OCI-LY7 (cell line): ENCODE measurements at regions not wholly inside any gene's neighbourhood (a gene's known extent, or its start where the extent isn't known, plus 50 kb on each side); places are given as distances from the start of the nearest gene placed in this dataset.

Experiments
- EZH2phosphoT487 ChIP-seq: fragments of 200-600 bp; sonication (generic); IDR thresholded peaks from 2 replicates; pipeline ENCODE4 v1.6.1; 2018; ENCODE audit warnings: low read depth, borderline replicate concordance, mild to moderate bottlenecking, mixed run types, antibody characterized with exemption, low read length, moderate library complexity, mixed read lengths
- TF ChIP-seq, protein P1 (sequence below): fragments of 200-600 bp; sonication (generic); conservative IDR thresholded peaks from 2 replicates; pipeline ENCODE4 v1.5.1; 2014; ENCODE audit warnings: mild to moderate bottlenecking, antibody characterized with exemption, low read length, moderate library complexity, mixed read lengths

GRCh38 chr17:12320286-12320685, 299.6 kb downstream of the MAP2K4 start:
- TF ChIP-seq, protein P1, sequence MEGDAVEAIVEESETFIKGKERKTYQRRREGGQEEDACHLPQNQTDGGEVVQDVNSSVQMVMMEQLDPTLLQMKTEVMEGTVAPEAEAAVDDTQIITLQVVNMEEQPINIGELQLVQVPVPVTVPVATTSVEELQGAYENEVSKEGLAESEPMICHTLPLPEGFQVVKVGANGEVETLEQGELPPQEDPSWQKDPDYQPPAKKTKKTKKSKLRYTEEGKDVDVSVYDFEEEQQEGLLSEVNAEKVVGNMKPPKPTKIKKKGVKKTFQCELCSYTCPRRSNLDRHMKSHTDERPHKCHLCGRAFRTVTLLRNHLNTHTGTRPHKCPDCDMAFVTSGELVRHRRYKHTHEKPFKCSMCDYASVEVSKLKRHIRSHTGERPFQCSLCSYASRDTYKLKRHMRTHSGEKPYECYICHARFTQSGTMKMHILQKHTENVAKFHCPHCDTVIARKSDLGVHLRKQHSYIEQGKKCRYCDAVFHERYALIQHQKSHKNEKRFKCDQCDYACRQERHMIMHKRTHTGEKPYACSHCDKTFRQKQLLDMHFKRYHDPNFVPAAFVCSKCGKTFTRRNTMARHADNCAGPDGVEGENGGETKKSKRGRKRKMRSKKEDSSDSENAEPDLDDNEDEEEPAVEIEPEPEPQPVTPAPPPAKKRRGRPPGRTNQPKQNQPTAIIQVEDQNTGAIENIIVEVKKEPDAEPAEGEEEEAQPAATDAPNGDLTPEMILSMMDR, result no peak
- no peak for TF ChIP-seq EZH2phosphoT487
